Liver (tissue), 3 donors: ENCODE measurements at regions not wholly inside any gene's neighbourhood (a gene's known extent, or its start where the extent isn't known, plus 50 kb on each side); places are given as distances from the start of the nearest gene placed in this dataset.

Source experiments
- JUND ChIP-seq, 2 donors: IDR thresholded peaks; 2 replicates each; pipeline ENCODE4 v1.6.1; 2016; ENCODE audit warnings: antibody characterized with exemption in 2 of 2
- SP1 ChIP-seq: IDR thresholded peaks from 2 replicates; pipeline ENCODE4 v1.6.1; 2018; ENCODE audit warnings: antibody characterized with exemption, mild to moderate bottlenecking
- TF ChIP-seq, protein P1 (sequence below): IDR thresholded peaks from 2 replicates; pipeline ENCODE4 v1.6.1; 2016; ENCODE audit warnings: antibody characterized with exemption, mild to moderate bottlenecking
- TF ChIP-seq, protein P2 (sequence below): fragments of 150-350 bp; IDR thresholded peaks from 2 replicates; pipeline ENCODE4 v1.5.1; 2017; ENCODE audit warnings: improper control_type of control experiment, low read depth, low read length; ENCODE audit not compliant: missing input control
- TF ChIP-seq, protein P3 (sequence below): IDR thresholded peaks from 2 replicates; pipeline ENCODE4 v1.6.1; 2016; ENCODE audit warnings: antibody characterized with exemption
- donor health status: healthy.
- donor health status: healthy.

DNA sequence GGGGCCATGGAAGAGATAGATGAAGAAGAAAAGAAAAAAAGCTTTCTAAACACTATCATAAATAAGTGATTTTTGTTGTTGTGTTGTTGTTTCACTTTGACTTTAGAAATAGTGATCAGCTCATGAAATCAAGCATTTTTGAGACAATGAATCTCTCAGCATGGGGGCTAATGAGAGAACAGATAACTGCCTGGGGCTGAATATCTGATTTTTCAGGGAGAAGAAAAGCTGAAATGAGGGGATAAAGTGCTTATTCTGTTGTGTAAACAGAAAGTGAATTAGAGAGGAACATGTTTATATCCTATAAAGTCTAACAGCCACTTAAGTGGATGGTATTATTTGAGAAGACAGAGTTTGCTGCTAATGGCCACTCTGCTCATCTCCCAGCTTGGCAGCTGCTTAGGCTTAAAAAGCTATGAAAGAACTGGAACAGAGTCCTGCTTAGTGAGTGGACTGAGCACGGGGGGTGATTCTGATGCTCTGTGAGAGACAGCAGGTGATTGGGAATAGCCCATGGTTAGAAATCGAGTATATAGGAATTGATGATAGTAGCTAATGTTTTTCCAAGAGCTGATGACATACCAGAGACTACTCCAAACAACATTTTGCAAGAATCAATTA lies 646.1 kb upstream of the TMEM132C start:
- TF ChIP-seq, protein P1, sequence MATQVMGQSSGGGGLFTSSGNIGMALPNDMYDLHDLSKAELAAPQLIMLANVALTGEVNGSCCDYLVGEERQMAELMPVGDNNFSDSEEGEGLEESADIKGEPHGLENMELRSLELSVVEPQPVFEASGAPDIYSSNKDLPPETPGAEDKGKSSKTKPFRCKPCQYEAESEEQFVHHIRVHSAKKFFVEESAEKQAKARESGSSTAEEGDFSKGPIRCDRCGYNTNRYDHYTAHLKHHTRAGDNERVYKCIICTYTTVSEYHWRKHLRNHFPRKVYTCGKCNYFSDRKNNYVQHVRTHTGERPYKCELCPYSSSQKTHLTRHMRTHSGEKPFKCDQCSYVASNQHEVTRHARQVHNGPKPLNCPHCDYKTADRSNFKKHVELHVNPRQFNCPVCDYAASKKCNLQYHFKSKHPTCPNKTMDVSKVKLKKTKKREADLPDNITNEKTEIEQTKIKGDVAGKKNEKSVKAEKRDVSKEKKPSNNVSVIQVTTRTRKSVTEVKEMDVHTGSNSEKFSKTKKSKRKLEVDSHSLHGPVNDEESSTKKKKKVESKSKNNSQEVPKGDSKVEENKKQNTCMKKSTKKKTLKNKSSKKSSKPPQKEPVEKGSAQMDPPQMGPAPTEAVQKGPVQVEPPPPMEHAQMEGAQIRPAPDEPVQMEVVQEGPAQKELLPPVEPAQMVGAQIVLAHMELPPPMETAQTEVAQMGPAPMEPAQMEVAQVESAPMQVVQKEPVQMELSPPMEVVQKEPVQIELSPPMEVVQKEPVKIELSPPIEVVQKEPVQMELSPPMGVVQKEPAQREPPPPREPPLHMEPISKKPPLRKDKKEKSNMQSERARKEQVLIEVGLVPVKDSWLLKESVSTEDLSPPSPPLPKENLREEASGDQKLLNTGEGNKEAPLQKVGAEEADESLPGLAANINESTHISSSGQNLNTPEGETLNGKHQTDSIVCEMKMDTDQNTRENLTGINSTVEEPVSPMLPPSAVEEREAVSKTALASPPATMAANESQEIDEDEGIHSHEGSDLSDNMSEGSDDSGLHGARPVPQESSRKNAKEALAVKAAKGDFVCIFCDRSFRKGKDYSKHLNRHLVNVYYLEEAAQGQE = no peak
- TF ChIP-seq, protein P2, sequence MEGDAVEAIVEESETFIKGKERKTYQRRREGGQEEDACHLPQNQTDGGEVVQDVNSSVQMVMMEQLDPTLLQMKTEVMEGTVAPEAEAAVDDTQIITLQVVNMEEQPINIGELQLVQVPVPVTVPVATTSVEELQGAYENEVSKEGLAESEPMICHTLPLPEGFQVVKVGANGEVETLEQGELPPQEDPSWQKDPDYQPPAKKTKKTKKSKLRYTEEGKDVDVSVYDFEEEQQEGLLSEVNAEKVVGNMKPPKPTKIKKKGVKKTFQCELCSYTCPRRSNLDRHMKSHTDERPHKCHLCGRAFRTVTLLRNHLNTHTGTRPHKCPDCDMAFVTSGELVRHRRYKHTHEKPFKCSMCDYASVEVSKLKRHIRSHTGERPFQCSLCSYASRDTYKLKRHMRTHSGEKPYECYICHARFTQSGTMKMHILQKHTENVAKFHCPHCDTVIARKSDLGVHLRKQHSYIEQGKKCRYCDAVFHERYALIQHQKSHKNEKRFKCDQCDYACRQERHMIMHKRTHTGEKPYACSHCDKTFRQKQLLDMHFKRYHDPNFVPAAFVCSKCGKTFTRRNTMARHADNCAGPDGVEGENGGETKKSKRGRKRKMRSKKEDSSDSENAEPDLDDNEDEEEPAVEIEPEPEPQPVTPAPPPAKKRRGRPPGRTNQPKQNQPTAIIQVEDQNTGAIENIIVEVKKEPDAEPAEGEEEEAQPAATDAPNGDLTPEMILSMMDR = no peak
- TF ChIP-seq, protein P3, sequence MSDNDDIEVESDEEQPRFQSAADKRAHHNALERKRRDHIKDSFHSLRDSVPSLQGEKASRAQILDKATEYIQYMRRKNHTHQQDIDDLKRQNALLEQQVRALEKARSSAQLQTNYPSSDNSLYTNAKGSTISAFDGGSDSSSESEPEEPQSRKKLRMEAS = no peak
- TF ChIP-seq SP1 = no peak
- TF ChIP-seq JUND (IDR thresholded peaks at IDR 0.05) = no peak
